HL-60/S4 treated with phorbol 12-myristate 13-acetate at 8.2 ng/mL for 4 days and 3 days (cell line): ENCODE measurements at regions not wholly inside any gene's neighbourhood (a gene's known extent, or its start where the extent isn't known, plus 50 kb on each side); places are given as distances from the start of the nearest gene placed in this dataset.

ENCODE experiments used
- in situ Hi-C: fragments of 300-500 bp; cut with MboI; formaldehyde crosslinking; loops from 2 replicates; pipeline ENCODE4 v1.15.0; 2022; ENCODE audit warnings: low sequenced_read_pairs

GRCh38 chr2:60109744-60110143 lies 443.7 kb downstream of the BCL11A start:
- in situ Hi-C loops = no loop called here

- in situ Hi-C loops = no loop called here
Observed at GRCh38 chr2:60106836-60107529, 446.5 kb downstream of the BCL11A start.

GRCh38 chr2:60105906-60106305 lies 447.5 kb downstream of the BCL11A start:
- in situ Hi-C loops = no loop called here

- in situ Hi-C loops = no loop called here
Observed at GRCh38 chr2:60104514-60105505, 448.6 kb downstream of the BCL11A start.

GRCh38 chr2:60100034-60100433 lies 453.4 kb downstream of the BCL11A start:
- in situ Hi-C loops = no loop called here

- in situ Hi-C loops = no loop called here
Observed at GRCh38 chr2:60098996-60099395, 454.5 kb downstream of the BCL11A start.

GRCh38 chr2:60097298-60097697 lies 456.2 kb downstream of the BCL11A start:
- in situ Hi-C loops = no loop called here

GRCh38 chr2:60096556-60096955 lies 456.9 kb downstream of the BCL11A start:
- in situ Hi-C loops = no loop called here

GRCh38 chr2:60095903-60096302 lies 457.6 kb downstream of the BCL11A start:
- in situ Hi-C loops = no loop called here

GRCh38 chr2:60095202-60095815 lies 458.1 kb downstream of the BCL11A start:
- in situ Hi-C loops = no loop called here

- in situ Hi-C loops = no loop called here
Observed at GRCh38 chr2:60094450-60094929, 459.0 kb downstream of the BCL11A start.

- in situ Hi-C loops = no loop called here
Observed at GRCh38 chr2:60092781-60093180, 460.7 kb downstream of the BCL11A start.

- in situ Hi-C loops = no loop called here
Observed at GRCh38 chr2:60091894-60092293, 461.6 kb downstream of the BCL11A start.

- in situ Hi-C loops = no loop called here
Observed at GRCh38 chr2:60091266-60091665, 462.2 kb downstream of the BCL11A start.

GRCh38 chr2:60079562-60079961 lies 473.9 kb downstream of the BCL11A start:
- in situ Hi-C loops = no loop called here

GRCh38 chr2:60075048-60075447 lies 478.4 kb downstream of the BCL11A start:
- in situ Hi-C loops = no loop called here

GRCh38 chr2:60073201-60073600 lies 480.3 kb downstream of the BCL11A start:
- in situ Hi-C loops = no loop called here

- in situ Hi-C loops = no loop called here
Observed at GRCh38 chr2:60072609-60073008, 480.8 kb downstream of the BCL11A start.

- in situ Hi-C loops = no loop called here
Observed at GRCh38 chr2:60071490-60071831, 482.0 kb downstream of the BCL11A start.

- in situ Hi-C loops = no loop called here
Observed at GRCh38 chr2:60070736-60071489, 482.5 kb downstream of the BCL11A start.

- in situ Hi-C loops = no loop called here
Observed at GRCh38 chr2:60070196-60070595, 483.3 kb downstream of the BCL11A start.
